Esophagus (tissue), 2 donors: ENCODE measurements at regions not wholly inside any gene's neighbourhood (a gene's known extent, or its start where the extent isn't known, plus 50 kb on each side); places are given as distances from the start of the nearest gene placed in this dataset.

Experiments
- H3K27ac ChIP-seq, 2 donors: one replicate each; pipeline ENCODE4 v1.5.1; 2013; ENCODE audit warnings: low read depth in 2 of 2, mild to moderate bottlenecking in 2 of 2, inconsistent platforms in 1 of 2, low read length in 1 of 2, moderate library complexity in 1 of 2
- H3K27me3 ChIP-seq, 2 donors: one replicate each; pipeline ENCODE4 v1.6.1; 2013; ENCODE audit warnings: low read length in 2 of 2, control low read depth in 1 of 2, mild to moderate bottlenecking in 1 of 2; ENCODE audit not compliant: insufficient read depth in 2 of 2, control insufficient read depth in 1 of 2
- H3K36me3 ChIP-seq, 2 donors: one replicate each; pipeline ENCODE4 v1.6.1; 2013; ENCODE audit warnings: low read length in 1 of 2; ENCODE audit not compliant: control insufficient read depth in 2 of 2, insufficient read depth in 2 of 2
- H3K4me1 ChIP-seq, 2 donors: one replicate each; pipeline ENCODE4 v1.6.1; 2013; ENCODE audit warnings: low read length in 1 of 2; ENCODE audit not compliant: control insufficient read depth in 2 of 2, insufficient read depth in 2 of 2
- H3K4me3 ChIP-seq, 2 donors: one replicate each; pipeline ENCODE4 v1.5.1; 2013; ENCODE audit warnings: low read length in 2 of 2, mild to moderate bottlenecking in 2 of 2, low read depth in 1 of 2, moderate library complexity in 1 of 2
- H3K9me3 ChIP-seq, 2 donors: one replicate each; pipeline ENCODE4 v1.6.1; 2013; ENCODE audit warnings: mild to moderate bottlenecking in 2 of 2, low read depth in 1 of 2, low read length in 1 of 2, moderate library complexity in 1 of 2; ENCODE audit not compliant: control insufficient read depth in 2 of 2, insufficient read depth in 1 of 2
- WGBS, 2 donors: extraction: QIAGEN DNeasy Blood & Tissue Kit; methylation state at CpG; one replicate each; pipeline ENCODE4 v1.1.7; 2013; 5-methylcytosine and 5-hydroxymethylcytosine counted together
- donor health status: healthy with polysubstance abuse.
- donor health status: Bipolar disorder and iron deficiency.

GRCh38 chr5:2265341-2265740, 382.6 kb upstream of the IRX4 start:
- Histone ChIP-seq H3K9me3 (no peaks in the 10 kb centered on the region), H3K4me3 (no peak overlapping the region), H3K27ac (no peak overlapping the region), H3K4me1 (no peaks in the 10 kb centered on the region), H3K27me3 (no peaks in the 10 kb centered on the region), H3K36me3 (no peaks in the 10 kb centered on the region)
- WGBS, 2 donors: 86 to 89% methylated on average over 11 of the region's 11 CpGs

GRCh38 chr5:2263763-2264162, 381.0 kb upstream of the IRX4 start:
- H3K27ac ChIP-seq: no peak overlapping the region
- no peaks in the 10 kb centered on the region for H3K27me3 ChIP-seq
- H3K4me3 ChIP-seq: no peak overlapping the region
- H3K36me3 ChIP-seq: no peaks in the 10 kb centered on the region
- no peaks in the 10 kb centered on the region for H3K4me1 ChIP-seq
- WGBS, 2 donors: 88 to 90% methylated on average over 12 of the region's 12 CpGs
- peaks cover 0 to 2% of the 10 kb centered on the region in 2 donors for H3K9me3 ChIP-seq

DNA sequence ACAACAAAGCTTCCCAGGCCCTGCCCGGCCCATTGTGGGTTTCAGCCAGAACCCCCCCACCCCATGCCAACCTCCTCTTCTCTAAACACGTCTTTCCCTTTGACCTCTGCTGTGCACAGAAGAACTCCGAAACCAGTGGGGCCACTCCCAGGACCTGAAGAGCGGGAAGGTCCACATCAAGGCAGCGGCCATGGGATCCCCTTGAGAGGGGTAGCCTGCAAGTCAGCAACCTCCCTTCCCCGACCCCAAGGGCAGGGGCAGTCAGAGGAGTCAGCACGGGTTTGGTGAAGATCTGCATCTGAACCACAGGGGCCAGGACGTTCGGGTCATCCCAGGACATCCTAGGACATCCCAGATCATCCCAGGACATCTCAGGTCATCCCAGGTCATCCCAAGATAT, 379.9 kb upstream of the IRX4 start:
- no peak overlapping the region for H3K27ac ChIP-seq

DNA sequence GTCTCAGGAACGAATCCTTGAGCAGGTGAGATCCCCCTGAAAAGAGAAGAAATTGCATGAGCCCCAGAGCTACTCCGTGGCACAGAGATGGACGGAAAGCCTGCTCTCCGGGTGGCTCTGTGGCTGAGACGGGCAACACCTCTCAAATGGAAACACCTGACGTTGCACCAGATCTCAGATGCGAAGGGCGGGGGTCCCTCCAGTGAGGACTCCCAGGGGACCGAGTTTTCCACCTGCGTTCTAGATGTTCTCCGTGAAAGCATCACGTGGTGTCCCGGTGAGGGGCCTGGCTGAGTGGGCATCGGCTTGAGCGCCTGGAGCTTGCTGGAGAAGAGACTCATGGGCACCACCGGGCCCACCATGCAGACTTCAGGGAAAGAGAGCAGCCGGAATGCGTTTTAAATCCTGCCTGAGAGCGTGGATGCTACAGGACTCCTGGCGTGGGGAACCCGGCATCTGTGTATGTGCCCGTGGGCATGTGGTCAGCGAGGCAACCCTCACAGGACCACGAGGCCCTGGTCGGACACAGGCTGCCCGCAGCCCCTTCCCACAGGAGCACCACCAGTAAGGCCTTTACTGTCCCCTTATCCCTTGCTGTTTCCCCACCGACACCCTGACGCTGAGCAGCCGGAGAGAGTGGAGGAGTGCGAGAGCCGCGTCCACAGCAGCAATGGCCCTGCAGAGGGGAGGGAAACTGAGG, 378.4 kb upstream of the IRX4 start:
- Histone ChIP-seq H3K9me3 (peaks cover 0 to 4% of the 10 kb centered on the region in 2 donors), H3K4me3 (no peak overlapping the region), H3K27me3 (no peaks in the 10 kb centered on the region), H3K27ac (no peak overlapping the region), H3K36me3 (no peaks in the 10 kb centered on the region), H3K4me1 (no peaks in the 10 kb centered on the region)
- 94 to 95% methylated on average over 31 to 32 of the region's 32 CpGs for WGBS, 2 donors

More for the DNA sequence above, 379.9 kb upstream of the IRX4 start:
- WGBS, 2 donors: 66 to 71% methylated on average over 9 of the region's 9 CpGs
- Histone ChIP-seq H3K4me3 (no peak overlapping the region), H3K27me3 (no peaks in the 10 kb centered on the region), H3K4me1 (no peaks in the 10 kb centered on the region), H3K9me3 (peaks cover 0 to 4% of the 10 kb centered on the region in 2 donors), H3K36me3 (no peaks in the 10 kb centered on the region)

GRCh38 chr5:2260211-2261003, 377.7 kb upstream of the IRX4 start:
- no peaks in the 10 kb centered on the region for H3K4me1 ChIP-seq
- no peak overlapping the region for H3K27ac ChIP-seq
- H3K9me3 ChIP-seq: peaks cover 0 to 4% of the 10 kb centered on the region in 2 donors
- H3K27me3 ChIP-seq: no peaks in the 10 kb centered on the region
- no peak overlapping the region for H3K4me3 ChIP-seq
- H3K36me3 ChIP-seq: no peaks in the 10 kb centered on the region
- 82 to 87% methylated on average over 22 to 23 of the region's 23 CpGs for WGBS, 2 donors

DNA sequence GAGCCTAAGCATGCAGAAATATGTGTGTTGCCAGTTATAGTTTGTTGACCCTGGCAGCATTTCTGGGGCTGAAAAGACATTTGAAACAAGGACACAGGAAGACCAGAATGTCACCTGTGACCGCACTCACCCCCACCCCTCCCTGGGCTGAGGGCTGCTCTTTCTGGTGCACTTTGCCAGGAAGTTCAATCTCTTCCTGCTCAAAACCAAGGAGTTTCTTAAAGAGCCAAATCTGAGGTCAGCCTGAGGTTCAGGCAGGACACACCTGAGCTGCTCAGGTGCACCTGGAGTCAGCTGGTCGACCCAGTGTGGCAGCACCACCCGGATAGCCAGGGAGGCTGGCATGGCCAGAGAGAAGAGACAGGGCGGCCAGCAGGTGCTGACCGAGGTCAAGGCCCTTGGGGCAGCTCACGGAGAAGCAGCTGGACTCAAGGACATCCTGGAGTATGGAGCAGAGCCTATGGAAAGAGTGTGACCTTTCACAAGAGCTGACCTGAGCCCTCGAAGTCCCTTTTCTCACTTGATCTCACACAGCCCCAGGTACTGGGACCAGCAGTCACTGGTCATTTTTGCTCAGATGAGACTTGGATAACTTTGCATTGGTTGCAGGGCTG, 376.9 kb upstream of the IRX4 start:
- H3K36me3 ChIP-seq: no peaks in the 10 kb centered on the region
- H3K27ac ChIP-seq: no peak overlapping the region
- no peaks in the 10 kb centered on the region for H3K4me1 ChIP-seq
- H3K4me3 ChIP-seq: no peak overlapping the region
- no peaks in the 10 kb centered on the region for H3K27me3 ChIP-seq
- 62 to 79% methylated on average over 7 of the region's 7 CpGs for WGBS, 2 donors
- peaks cover 3 to 4% of the 10 kb centered on the region in 2 donors for H3K9me3 ChIP-seq

GRCh38 chr5:2258861-2259260, 376.1 kb upstream of the IRX4 start:
- no peak overlapping the region for H3K27ac ChIP-seq
- peaks cover 3 to 4% of the 10 kb centered on the region in 2 donors for H3K9me3 ChIP-seq
- 85 to 87% methylated on average over 8 of the region's 8 CpGs for WGBS, 2 donors
- no peaks in the 10 kb centered on the region for H3K36me3 ChIP-seq
- no peaks in the 10 kb centered on the region for H3K27me3 ChIP-seq
- H3K4me1 ChIP-seq: no peaks in the 10 kb centered on the region
- H3K4me3 ChIP-seq: no peak overlapping the region

DNA sequence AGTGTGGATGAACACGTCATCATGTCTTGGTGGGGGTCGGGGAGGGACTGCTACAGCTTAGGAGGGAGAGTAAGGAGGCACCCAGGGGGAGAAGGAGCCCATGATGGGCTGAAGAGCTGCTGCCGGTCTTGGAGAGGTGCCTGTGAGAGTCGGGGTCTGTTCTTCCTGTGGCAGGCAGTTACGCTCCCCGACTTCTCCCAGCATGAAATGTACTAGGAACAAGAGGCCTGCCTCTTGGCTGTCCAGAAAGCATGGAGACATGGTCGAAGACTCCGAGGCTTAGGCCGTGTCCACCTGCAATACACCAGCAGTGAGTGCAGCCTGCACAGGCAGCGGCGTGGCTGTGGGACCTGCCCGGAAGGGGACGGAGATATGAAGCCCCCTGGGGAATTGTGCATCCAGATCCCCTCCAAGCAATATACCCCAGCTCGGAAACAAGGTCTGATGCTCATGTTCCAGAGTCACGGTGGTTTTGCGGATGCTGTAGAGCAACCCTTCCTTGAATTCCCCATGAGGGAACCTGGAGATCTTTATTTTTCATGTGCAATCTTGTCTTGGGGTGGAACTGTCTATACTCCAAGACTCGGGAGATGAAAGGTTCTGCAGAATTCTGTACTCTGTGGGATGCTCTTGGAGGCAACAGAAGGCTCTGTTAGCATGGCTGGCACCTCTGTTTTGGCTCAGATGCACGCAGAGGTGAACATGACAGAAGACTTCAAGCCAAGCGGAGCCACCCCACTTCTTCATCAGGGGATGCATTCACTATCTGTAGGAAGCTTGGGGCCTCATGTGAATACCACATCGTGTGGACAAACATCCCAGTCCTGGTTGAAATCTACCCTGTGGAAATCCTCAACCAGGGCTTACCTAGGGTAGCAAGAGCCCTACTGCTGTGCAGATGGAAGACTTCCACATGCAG, 374.9 kb upstream of the IRX4 start:
- WGBS, 2 donors: 85 to 87% methylated on average over 20 of the region's 20 CpGs
- Histone ChIP-seq H3K27me3 (no peaks in the 10 kb centered on the region), H3K36me3 (no peaks in the 10 kb centered on the region), H3K27ac (no peak overlapping the region), H3K4me3 (no peak overlapping the region), H3K9me3 (peaks cover 3 to 4% of the 10 kb centered on the region in 2 donors), H3K4me1 (no peaks in the 10 kb centered on the region)

- Histone ChIP-seq H3K4me3 (no peak overlapping the region), H3K36me3 (no peaks in the 10 kb centered on the region), H3K27ac (no peak overlapping the region), H3K4me1 (no peaks in the 10 kb centered on the region), H3K9me3 (peaks cover 3 to 4% of the 10 kb centered on the region in 2 donors), H3K27me3 (no peaks in the 10 kb centered on the region)
- WGBS, 2 donors: 75 to 84% methylated on average over 14 to 15 of the region's 15 CpGs
These were observed 374.1 kb upstream of the IRX4 start for GRCh38 chr5:2256691-2257280.
